Forelimb muscle (tissue), 1 donor: ENCODE measurements at regions not wholly inside any gene's neighbourhood (a gene's known extent, or its start where the extent isn't known, plus 50 kb on each side); places are given as distances from the start of the nearest gene placed in this dataset.

Experiments used
- DNase-seq: peaks from one replicate; pipeline ENCODE4 v3.0.0-alpha.2; 2013; ENCODE audit warnings: low read depth

DNA sequence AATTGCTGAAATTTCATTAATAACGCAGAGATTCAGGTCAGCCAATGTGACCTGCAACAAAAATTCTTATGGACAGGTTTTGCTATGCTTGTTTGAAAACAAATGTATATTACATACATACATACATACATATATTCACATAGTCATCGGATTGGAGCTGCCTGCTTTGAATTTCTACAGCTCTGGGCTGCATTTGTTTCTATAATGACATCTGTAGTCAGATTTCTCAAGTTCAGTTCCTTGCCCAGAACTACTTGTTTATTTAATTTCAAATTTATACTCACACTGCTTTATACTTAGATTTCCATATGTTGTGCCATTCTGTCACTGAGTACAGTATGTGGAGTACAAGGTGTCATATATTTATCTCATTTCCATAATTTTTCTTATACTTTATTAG lies 2775.0 kb downstream of the PCDH9 start:
- no peak for DNase-seq

DNA sequence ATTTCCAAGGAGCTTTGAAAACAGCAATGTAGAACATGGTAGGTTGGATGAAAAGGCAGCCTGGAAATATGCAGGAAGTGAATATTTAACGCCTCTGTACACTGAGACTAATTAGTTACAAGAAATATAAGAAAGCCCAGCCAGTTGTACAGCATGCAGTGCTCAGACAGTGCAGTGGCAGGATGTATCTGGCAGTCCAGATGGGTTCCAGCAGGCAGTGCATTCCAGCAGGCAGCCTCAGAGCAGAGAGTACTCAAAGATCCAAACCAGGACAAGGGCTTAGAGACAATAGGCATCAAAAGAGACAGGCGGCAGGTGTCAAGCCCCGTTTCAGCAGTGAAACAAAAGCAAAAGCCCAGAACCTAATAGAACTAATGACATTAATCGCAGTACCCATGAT lies 2776.3 kb downstream of the PCDH9 start:
- DNase-seq = no peak

DNA sequence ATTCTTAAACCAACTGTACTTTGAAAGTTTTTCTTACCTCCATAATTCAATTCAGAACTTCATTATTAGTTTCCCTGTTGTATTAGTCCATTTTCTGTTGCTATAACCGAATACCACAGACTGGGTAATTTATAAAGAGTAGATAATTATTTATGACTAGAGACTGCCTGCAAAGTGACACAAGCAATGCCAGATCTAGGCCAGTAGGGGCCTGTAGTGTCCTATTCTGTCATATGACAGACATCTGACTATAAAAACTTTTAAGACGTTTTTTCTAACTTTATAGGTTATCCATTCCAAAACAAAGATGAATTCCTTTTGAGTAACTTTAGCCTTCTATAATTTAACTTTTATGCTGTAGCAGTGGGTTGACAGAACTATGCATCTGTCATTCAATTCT lies 2783.8 kb downstream of the PCDH9 start:
- no peak for DNase-seq

DNA sequence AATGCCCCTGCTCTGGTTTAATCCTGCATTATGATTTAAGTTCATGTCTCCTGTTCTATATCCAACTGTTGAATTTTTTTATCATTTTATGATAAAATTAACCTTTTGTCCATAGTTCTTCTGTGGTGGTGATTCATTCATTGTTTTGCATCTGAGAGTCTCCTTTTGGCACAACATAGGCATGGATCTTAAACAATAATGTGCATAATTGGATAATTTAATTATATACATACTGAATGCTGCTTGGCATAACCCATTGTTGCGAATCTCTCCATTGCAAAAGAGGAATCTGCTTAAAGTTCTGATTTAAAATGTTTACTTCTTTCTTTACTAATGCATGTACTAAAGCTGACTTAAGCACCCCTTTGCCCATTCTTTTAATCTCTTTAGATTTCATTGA lies 2788.4 kb downstream of the PCDH9 start:
- DNase-seq = no peak

DNA sequence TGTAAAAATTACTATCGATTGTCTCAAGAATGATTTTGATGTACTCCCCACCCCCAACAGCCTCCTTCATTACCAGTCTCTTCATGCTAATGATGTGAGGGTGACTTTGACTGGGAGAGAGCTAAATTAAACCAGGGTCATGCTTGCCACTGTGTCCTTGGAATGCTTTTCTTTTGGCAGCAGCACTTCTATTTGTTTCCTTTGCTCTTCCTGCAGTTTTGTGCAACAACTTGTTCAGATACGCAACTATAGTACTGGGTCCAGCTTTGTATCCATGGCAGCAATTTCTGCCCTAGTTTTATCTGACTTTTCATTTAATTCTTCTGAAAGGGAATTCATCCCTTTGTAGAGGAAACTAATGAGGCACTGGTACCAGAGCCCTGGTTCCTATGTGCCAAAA lies 2792.1 kb downstream of the PCDH9 start:
- no peak for DNase-seq

GRCh38 chr13:64429691-64430090 lies 2800.4 kb downstream of the PCDH9 start:
- DNase-seq = no peak

GRCh38 chr13:64428196-64428595 lies 2801.9 kb downstream of the PCDH9 start:
- no peak for DNase-seq

- DNase-seq = no peak
Measured at GRCh38 chr13:64423467-64423866, 2806.7 kb downstream of the PCDH9 start.

GRCh38 chr13:64420181-64420580 lies 2810.0 kb downstream of the PCDH9 start:
- no peak for DNase-seq

DNA sequence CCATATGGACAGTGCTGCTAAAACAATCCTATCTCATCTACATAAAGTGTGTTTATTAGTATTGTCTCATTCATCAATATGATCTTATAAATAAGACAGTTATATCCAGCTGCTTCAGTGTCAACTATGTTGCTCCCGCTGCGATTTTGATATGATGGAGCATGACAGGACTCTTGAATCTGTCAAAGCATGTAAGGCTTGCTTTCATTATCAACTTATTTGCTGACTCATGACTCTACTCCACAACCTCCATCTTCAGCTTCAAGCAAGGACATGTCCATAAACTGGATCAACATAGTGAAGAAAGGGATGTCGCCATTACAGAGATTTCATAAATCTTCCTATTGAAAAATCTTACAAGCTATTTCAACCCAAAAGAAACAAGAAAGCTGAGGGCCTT lies 2812.6 kb downstream of the PCDH9 start:
- no peak for DNase-seq

DNA sequence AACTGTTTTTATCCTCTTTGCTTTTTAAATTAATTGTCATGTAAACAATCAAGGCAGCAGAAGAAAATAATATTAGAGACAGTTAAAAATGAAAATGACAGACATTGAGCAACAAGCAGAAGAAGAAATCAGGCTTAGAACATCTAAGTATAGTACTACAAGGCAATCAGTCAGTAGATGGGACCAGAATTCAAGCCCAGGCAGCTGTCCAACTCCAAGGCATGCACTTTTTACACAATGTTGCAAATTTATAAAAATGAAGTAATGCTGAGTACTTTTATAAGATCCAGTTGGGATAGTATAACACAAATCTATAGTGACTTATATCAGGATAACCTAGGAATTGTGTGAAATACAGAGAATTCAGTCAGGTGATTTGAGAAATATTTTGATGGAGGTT lies 2815.8 kb downstream of the PCDH9 start:
- no peak for DNase-seq

- no peak for DNase-seq
Measured at GRCh38 chr13:64413529-64413928, 2816.6 kb downstream of the PCDH9 start.

- no peak for DNase-seq
Measured at GRCh38 chr13:64410276-64411053, 2819.7 kb downstream of the PCDH9 start.

- peak; percentile 14 for DNase-seq
Measured at GRCh38 chr13:64397701-64398100, 2832.4 kb downstream of the PCDH9 start.

GRCh38 chr13:64377606-64378005 lies 2852.5 kb downstream of the PCDH9 start:
- no peak for DNase-seq

DNA sequence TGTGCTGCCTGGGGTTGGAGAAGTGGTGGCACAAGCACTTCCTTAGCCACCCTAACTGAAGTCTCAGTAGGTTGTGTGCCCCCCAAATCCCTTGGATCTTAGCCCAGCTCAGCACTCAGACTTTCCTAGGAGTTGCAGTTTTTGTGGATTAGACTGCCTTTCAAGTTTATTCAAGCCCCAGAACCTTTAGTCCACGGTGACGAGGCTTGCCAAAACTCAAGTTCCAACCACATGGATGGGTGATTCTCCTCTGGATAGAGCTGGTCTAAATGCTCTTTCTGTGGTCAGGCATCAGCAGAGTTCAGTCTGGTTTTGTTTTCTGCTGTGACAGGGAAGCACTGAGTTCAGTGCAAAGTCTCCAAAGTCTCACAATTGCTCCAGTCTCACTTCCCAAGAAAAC lies 2858.7 kb downstream of the PCDH9 start:
- DNase-seq = no peak

DNA sequence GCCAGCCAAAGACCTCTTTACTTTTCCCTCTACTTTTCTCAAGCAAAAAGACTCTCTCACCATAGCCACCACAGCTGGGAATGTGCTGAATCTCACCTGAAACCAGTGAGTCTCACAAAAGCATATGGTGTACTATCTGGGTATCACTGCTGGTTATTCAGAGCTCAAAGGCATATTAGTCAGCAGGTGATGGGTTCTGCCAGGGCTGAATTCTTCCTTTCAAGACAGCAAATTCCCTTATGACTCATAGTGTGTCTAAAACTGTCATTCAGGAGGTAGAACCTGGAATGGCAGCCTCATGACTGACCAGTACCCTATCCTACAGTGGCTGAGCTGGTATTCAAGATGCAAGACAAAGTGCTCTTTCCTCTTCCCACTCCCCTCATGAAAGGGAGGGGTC lies 2859.1 kb downstream of the PCDH9 start:
- DNase-seq = no peak

DNA sequence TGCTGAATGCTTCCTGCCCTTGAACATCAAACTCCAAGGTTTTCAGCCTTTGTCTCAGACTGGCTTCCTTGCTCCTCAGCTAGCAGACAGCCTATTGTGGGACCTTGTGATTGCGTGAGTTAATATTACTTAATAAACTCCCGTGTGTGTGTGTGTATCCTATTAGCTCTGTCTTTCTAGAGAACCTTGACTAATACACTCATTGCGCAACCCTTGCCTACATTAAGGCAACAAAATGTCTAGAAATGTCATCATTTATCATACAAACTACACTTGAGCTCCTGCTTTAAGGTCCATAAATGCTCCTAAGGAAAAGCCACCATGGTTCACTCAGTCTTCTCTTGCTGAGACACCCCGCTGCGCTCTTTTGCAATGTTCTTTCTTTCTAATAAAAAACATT lies 2861.0 kb downstream of the PCDH9 start:
- no peak for DNase-seq

- DNase-seq = no peak
Measured at GRCh38 chr13:64362564-64362963, 2867.6 kb downstream of the PCDH9 start.

DNA sequence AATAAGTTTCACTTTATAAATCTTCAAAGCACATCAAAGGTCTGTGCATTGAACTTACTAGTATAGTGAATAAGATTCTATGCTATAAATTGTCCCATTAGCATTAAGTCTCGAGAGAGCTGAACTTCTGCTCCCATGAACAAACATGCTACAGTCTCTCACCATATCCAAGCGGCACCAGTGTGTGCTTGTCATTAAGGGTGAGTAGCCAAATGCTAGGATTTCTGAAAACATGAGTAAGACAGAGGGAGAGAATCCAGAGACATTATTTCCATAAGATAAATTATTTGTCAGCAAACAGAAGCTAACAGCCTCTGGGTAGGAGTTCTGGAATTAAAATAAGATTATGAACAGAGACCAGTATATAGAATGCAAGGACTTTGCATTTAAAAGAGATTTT lies 2882.5 kb downstream of the PCDH9 start:
- no peak for DNase-seq

- DNase-seq = no peak
Measured at GRCh38 chr13:64339373-64340063, 2890.6 kb downstream of the PCDH9 start.

DNA sequence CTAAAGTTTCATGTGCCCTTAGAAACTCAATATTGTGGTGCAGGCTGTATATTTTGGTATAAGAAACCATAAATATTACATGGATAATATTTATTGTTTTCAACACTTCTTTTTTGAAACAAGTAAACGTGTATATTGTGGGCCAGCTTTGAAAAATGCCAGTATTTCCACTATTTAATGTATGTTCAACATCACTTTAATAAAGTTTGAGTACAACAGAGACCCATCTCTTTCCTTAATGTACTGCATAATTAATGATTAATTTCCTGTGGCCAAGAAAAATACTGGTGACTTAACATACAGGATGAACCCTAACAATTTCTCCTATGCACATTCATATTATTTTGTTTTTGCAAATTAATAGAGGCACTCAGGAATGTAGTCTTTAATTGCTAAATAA lies 2891.5 kb downstream of the PCDH9 start:
- DNase-seq = no peak

- DNase-seq = no peak
Measured at GRCh38 chr13:64333888-64334287, 2896.2 kb downstream of the PCDH9 start.

DNA sequence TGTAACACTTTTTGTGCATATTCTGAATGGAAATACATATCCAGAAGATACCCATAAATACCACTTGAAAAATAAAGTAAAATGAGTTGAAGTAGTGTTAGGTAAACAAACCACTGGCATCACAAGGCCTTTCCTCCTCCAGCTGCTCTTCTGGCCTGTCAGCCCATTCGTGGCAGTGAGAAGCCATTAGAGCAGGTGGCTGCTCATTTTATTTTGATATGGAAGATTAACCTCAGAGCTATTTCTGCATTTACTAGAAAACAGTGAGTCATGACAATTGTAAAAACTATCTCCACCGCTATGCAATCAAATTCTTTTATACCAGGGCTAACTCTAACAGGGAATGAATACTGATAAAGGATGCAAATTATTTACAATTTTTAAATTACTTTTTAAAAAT lies 2898.1 kb downstream of the PCDH9 start:
- DNase-seq = no peak
